GM21529 (cell line): ENCODE measurements at regions not wholly inside any gene's neighbourhood (a gene's known extent, or its start where the extent isn't known, plus 50 kb on each side); places are given as distances from the start of the nearest gene placed in this dataset.
"Not testable (repeated sequence)": the region's sequence is repeated elsewhere in the genome, so short reads cannot be mapped to it uniquely, and the experiment has no call there.

Experiments used
- ATAC-seq: cut with Tn5 transposase; IDR thresholded peaks from one replicate; pipeline ENCODE4 v1.9.1; 2021; ENCODE audit not compliant: unreplicated experiment

GRCh38 chr12:17116538-17116937 lies 510.6 kb upstream of the LMO3 start:
- ATAC-seq: not testable (repeated sequence)

DNA sequence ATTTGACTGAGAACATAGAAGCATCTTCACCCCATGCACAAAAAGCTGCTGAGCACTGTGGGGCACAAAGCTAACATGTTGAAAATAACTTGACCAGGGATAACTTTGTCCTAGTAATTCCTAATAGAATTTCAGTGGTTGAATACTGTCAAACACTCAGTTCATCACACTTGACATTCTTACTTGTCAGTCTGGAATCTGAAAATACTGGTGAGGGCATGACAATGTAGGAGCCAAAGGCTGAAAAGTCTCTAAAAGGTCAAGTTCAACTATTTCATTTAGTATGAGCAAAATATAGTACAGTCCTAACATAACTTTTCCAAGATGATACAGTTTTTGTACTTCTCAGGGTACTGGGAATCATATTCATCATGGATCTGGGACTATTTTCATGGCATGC lies 504.4 kb upstream of the LMO3 start:
- no peak for ATAC-seq

GRCh38 chr12:17108877-17109541 lies 503.0 kb upstream of the LMO3 start:
- ATAC-seq: no peak

- ATAC-seq: no peak
These were observed 498.8 kb upstream of the LMO3 start for GRCh38 chr12:17104801-17105200.

DNA sequence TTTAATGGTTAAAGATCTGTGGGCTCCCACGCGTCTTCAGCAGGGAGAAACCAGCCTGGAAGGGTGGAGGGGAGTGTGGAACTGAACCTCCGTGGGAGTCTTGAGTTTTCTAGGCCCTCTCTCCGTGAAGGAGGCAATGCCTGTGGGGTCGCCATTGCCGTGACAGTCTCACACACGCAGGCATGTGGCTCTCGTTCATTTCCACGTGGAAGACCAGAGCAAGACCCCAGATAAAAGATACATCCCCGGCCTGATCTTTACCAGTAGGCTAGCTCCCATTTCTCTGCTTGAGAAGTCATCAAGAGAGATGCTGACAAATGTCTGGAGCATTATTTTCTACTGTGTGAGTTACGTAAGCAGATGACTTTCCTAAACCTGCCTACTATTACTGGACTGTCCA lies 491.7 kb upstream of the LMO3 start:
- no peak for ATAC-seq

DNA sequence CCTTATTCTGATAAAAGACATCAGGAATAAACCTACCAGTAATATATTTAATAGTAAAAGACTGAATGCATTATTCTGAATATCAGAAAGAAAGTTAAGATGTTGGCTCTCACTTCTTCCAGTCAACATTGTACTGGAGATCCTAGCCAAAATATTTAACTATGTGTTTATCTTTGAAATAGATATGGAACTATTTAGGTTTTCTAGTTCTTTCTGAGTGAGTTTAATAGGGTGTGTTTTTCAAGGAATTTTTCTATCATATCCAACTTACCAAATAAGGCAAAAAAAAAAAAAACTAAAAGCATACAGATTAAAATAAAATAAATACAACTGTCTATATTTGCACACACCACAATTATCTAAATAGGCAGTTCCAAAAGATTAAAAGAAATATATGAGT lies 478.9 kb upstream of the LMO3 start:
- ATAC-seq: no peak

DNA sequence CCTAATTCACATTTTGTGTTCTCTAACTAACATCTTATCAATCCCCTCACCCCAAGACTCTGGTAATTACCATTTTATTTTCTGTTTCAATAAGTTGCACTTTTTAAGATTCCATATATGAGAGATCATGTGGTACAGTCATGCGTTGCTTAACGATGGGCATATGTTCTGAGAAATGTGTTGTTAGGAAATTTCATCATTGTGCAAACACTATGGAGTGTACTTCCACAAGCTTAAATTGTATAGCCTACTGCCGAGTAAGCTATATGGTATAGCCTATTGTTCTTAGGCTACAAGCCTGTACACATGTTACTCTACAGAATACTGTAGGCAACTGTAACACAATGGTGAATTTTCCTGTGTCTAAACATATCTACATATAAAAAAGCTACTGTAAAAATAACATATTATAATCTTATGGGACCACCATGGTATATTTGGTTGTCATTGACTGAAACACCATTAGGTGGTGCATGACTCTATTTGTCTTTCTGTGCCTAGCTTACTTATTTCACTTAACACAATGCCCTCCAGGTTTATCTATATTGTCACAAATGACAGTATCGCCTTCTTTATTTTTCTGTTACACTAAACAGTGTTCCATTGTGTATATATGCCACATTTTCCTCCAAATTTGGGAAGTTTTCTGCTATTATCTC lies 473.4 kb upstream of the LMO3 start:
- no peak for ATAC-seq

DNA sequence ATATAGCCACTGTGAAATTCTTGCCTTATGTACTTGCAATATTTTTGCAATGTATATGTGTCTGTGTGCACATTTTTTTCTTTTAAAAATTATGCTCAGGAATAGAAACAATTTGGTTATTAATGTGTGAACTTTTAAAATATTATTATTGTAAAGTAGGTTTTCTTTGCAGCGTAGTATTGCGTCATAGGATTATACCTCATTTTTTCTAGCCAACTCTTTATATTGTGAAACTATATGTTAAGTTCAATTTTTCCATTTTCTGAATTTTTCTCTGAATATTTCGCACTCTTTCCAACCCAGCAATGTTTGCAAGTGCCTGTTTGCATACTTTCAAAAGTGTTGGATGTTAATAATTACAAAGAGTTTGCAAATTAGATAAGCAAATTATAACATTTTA lies 471.6 kb upstream of the LMO3 start:
- no peak for ATAC-seq

DNA sequence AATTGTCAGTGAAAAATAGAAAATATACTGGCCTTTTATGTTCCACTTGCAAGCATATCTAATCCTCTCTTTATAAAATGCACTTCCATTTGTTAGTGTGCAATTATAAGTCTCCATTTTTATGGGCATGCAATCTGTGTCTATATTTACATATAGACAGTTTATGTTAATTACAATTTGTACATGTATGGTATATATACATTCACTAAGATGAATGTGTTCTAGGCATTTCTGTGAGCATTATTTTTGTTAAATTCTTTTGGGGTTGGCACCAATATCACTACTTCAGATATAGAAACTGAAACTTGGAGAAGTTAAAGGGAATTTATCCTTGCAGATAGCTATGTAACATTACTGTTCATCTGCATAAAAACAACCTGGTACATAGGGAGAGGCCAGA lies 470.8 kb upstream of the LMO3 start:
- ATAC-seq: no peak

DNA sequence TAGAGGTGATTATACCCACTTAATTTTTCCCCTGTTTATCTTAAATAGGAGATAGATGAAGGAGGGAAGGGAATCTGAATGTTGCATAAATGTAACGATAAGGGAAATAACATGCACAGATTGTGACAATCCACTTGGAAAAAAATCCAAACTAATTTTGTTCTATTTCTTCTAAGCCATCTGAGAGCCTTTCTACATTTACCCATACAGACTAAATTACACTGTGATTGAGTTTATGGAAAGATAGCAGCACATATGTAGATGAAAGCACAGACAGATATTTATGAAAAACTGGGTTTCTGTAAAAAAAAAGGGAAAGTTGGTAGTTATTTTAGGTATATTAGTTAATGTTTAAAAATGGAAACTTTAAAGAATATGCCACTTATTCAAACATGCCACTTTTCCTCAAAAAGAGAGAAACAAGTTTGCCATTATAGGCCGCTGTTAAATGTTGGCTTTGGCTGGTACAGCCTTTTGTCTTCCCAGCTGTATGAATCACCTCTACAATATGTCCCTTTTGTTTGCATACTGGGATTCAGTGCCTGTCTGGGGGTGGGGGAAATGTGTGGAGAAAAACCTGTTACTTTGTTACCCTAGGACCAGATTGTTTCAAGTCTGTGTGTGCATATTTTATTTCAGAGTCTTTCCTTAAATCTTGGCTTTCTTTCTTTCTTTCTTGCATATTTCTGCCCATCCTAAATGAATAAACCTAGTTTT lies 470.2 kb upstream of the LMO3 start:
- no peak for ATAC-seq

DNA sequence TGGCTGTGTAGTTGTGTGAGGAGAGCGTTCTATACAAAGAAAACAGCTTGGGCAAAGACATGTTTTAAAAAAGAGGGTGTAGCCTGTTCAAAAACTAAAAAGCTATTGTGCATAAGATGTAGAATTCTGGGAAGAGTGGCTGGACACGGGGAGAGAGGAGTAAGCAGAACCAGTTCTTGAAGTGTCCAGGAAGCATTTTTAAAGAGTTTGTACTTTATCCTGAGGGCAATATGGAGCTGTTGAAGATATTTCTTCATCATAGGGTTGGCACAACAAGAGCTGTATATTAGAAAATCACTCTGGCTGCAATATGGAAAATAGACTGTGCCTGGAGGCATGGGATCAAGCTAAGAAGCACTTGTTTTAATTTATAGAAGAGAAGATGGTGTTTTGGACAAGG lies 458.9 kb upstream of the LMO3 start:
- no peak for ATAC-seq

DNA sequence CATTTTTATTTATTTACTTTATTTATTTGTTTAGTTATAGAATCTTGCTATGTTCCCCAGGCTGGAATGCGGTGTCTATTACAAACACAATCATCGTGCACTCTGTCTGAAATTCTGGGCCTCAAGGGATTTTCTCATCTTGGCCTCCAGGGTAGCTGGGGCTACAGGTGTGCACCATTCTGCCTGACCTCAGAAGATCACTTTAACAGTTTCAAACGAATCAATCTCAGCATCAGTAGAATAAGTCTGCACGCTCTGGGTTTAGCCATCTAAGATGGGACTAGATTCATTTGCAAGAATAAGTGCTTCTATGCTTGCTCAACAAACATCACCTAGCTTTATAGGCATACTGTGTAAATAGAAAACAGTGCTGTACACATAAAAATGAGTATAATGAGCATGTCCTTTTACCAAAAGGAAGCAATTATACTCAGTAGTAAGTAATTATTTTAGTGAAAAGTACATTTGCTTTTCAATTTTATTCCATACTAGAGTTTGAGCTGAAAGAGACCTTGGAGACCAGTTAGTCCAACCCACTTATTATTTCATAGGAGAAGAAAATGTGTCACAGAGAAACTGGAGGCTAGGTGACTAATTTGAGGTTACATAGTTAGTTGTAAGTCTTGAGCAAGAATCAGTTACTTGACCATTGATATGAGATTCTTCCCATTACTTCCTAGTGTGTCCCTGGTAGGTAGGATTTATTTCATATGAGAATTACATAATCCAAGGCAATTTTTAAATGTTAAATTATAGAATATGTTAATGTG lies 456.5 kb upstream of the LMO3 start:
- no peak for ATAC-seq

DNA sequence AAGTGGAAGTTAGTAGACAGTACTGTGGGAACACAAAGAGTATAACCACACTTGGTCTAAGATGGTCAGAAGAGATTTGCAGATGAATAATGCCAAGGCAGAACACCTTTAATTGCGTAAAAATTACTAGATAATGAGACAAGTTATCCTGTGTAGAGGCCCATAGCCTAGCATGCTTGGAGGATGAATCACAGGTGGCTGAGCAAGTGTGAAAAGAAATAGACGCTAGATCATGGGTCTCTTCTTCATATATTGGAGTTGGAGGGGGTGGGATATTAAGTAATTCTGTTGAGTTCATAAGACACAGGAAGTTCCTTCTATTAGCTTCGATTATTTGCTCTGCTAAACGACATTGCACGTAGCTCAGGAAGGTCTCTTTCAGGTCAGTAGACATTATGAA lies 454.3 kb upstream of the LMO3 start:
- no peak for ATAC-seq

GRCh38 chr12:17056546-17056945 lies 450.6 kb upstream of the LMO3 start:
- no peak for ATAC-seq

DNA sequence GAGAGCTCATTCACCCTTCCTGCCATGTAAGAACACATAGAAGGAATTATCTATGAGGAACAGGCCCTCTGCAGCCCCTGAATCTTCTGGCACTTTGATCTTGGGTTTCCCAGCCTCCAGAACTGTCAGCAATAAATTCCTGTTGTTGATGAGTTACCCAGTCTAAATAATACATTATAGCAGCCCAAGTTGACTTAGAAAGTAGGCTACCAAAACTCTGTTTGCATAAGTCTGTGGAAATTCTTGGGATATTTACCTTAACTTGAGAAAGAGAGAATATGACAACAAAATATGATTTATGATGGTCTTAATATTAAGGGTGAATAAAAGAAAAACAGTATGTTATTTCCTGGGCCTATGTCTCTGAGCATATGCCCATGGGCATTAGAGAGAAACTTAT lies 433.0 kb upstream of the LMO3 start:
- ATAC-seq: no peak

DNA sequence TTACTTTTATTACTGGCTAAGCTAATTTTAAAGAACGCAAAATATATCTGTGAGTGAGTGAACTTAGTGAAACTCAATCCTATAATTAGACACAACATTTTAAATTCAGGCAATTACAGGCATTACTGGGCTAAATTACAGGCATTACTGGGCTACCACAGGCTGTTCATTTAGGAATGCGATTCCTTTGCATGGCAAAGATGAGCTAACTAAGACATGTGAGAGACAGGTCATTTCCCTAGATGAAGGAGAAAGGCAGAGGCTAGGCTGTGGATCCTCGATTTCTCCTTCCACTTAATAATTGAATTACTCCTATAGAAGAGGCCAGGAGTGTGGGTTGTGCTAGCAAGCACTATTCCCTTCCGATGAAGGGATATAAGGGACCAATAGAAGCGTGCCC lies 429.4 kb upstream of the LMO3 start:
- ATAC-seq: no peak

DNA sequence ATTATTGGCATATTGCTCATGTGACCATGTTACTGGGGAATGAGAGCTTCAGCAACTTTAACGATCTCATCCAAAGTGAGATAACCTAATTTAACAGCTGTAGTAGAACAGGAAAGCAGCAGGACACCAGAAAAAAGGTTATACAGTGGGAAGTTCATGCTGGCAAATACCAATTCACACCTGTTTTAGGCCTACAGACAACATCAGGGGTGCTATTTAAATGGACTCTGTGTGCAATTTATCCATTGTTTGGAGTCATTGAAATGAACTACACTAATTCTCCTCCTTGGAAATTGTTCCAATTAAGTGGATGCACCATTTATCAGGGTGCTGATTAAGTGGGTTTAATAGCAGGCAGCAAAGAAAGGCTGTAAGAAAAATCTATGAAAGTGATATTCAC lies 424.4 kb upstream of the LMO3 start:
- no peak for ATAC-seq

- ATAC-seq: no peak
These were observed 422.4 kb upstream of the LMO3 start for GRCh38 chr12:17028348-17028747.

- ATAC-seq: not testable (repeated sequence)
These were observed 419.5 kb upstream of the LMO3 start for GRCh38 chr12:17025424-17025823.

DNA sequence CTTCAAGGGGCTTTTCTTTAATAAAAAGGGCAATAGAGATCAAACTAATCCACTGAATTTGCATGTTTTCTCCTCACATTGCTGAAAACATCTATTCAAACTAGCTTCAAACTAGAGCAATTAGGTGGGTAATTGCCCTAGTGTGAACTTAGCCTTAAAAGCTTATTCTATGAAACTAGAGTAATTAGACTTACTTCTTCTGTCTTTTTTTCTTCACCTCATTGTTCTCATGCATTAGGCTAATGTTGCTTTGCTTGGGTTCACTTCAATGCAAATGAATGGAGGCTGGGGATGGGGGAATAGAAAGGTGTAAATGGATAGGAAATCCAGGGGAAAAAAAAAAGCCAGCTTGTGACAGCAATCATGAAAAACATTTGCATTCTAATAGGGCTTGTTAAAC lies 414.8 kb upstream of the LMO3 start:
- ATAC-seq: no peak

DNA sequence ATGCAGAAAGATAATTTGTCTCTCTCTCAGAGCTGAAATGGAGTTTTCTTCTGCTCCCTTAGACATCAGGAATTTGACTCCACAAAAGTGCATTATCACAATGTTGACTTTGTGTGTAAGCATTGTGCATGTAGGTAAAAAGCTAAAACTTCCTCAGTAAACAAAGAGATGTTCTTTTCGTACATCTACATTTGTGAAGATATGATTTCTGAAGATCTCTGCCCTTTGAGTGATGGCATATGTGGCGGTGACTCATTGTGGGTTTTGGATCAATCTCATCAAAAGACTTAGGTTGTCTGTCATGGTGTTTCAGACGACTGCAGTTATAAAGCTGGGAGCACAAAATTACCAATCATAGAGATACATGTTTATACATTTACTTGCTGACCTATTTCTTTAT lies 411.4 kb upstream of the LMO3 start:
- no peak for ATAC-seq
